CD8-positive, alpha-beta memory T cell (primary cell): ENCODE measurements at regions not wholly inside any gene's neighbourhood (a gene's known extent, or its start where the extent isn't known, plus 50 kb on each side); places are given as distances from the start of the nearest gene placed in this dataset.
"Not testable (repeated sequence)": the region's sequence is repeated elsewhere in the genome, so short reads cannot be mapped to it uniquely, and the experiment has no call there.

Experiments
- CTCF ChIA-PET: fragments of 350-600 bp; sonication (Branson Sonifier 250); formaldehyde crosslinking; loops from one replicate; lab custom pipeline; 2021; ENCODE audit warnings: antibody characterized with exemption; lab: Charles Lee
- POLR2A ChIA-PET: fragments of 350-600 bp; sonication (Branson Sonifier 250); formaldehyde crosslinking; loops from one replicate; lab custom pipeline; 2021; ENCODE audit warnings: antibody characterized with exemption; lab: Charles Lee
- DNase-seq, 5 donors: peaks; one replicate each; pipeline versions ENCODE4 v3.0.0 to v3.0.0-alpha.2; 2020 to 2022; ENCODE audit warnings: mixed read lengths in 1 of 5
- H3K27ac ChIP-seq: one replicate; pipeline ENCODE4 v1.7.0; 2013; ENCODE audit warnings: low read depth, mild to moderate bottlenecking, low read length, moderate library complexity
- H3K27me3 ChIP-seq: 2 replicates; pipeline ENCODE4 v1.7.0; 2013; ENCODE audit warnings: low read length, mild to moderate bottlenecking; ENCODE audit not compliant: insufficient read depth, poor library complexity, severe bottlenecking
- H3K36me3 ChIP-seq: 2 replicates; pipeline ENCODE4 v1.7.0; 2013; ENCODE audit warnings: mild to moderate bottlenecking, low read length, moderate library complexity; ENCODE audit not compliant: insufficient read depth
- H3K4me1 ChIP-seq: 2 replicates; pipeline ENCODE4 v1.7.0; 2013; ENCODE audit warnings: mild to moderate bottlenecking, low read length, moderate library complexity; ENCODE audit not compliant: insufficient read depth
- H3K4me3 ChIP-seq: 2 replicates; pipeline ENCODE4 v1.7.0; 2013; ENCODE audit warnings: mild to moderate bottlenecking, low read length
- H3K9me3 ChIP-seq: 2 replicates; pipeline ENCODE4 v1.7.0; 2013; ENCODE audit warnings: mild to moderate bottlenecking, low read length
- H3K27ac Mint-ChIP-seq, 8 donors: one replicate each; pipeline ENCODE4 v1.8.0; 2020 to 2021; ENCODE audit warnings: mixed read lengths in 8 of 8, mild to moderate bottlenecking in 6 of 8, inconsistent platforms in 3 of 8, moderate library complexity in 3 of 8
- H3K27me3 Mint-ChIP-seq, 2 donors: one replicate each; pipeline ENCODE4 v1.8.0; 2020 to 2021; ENCODE audit warnings: mixed read lengths in 2 of 2, mild to moderate bottlenecking in 1 of 2, moderate library complexity in 1 of 2
- H3K36me3 Mint-ChIP-seq, 3 donors: one replicate each; pipeline ENCODE4 v1.8.0; 2020 to 2021; ENCODE audit warnings: mixed read lengths in 3 of 3, inconsistent platforms in 1 of 3, mild to moderate bottlenecking in 1 of 3
- H3K4me1 Mint-ChIP-seq, 3 donors: one replicate each; pipeline ENCODE4 v1.8.0; 2020 to 2021; ENCODE audit warnings: mixed read lengths in 3 of 3, inconsistent platforms in 1 of 3, mild to moderate bottlenecking in 1 of 3
- H3K4me3 Mint-ChIP-seq, 7 donors: one replicate each; pipeline ENCODE4 v1.8.0; 2020 to 2021; ENCODE audit warnings: mixed read lengths in 7 of 7, mild to moderate bottlenecking in 6 of 7, moderate library complexity in 4 of 7, inconsistent platforms in 2 of 7
- H3K9me3 Mint-ChIP-seq, 5 donors: one replicate each; pipeline ENCODE4 v1.8.0; 2020 to 2022; ENCODE audit warnings: mixed read lengths in 5 of 5, mild to moderate bottlenecking in 3 of 5, moderate library complexity in 2 of 5, inconsistent platforms in 1 of 5

GRCh38 chr13:90640976-90641375, 706.5 kb upstream of the MIR17HG start:
- POLR2A ChIA-PET, result no interaction called here
- CTCF ChIA-PET, result no interaction called here
- no peak overlapping the region for H3K4me3 ChIP-seq
- no peaks in the 10 kb centered on the region for H3K9me3 ChIP-seq
- H3K4me1 Mint-ChIP-seq, result no peaks in the 10 kb centered on the region
- no peaks in the 10 kb centered on the region for H3K36me3 Mint-ChIP-seq
- H3K4me1 ChIP-seq, result no peaks in the 10 kb centered on the region
- no peak overlapping the region for H3K27ac Mint-ChIP-seq
- H3K36me3 ChIP-seq, result no peaks in the 10 kb centered on the region
- DNase-seq, result no peak
- no peak overlapping the region for H3K27ac ChIP-seq
- H3K27me3 ChIP-seq, result no peaks in the 10 kb centered on the region
- peaks cover 4 to 16% (median 12%) of the 10 kb centered on the region in 5 donors for H3K9me3 Mint-ChIP-seq
- H3K4me3 Mint-ChIP-seq, result no peak overlapping the region
- H3K27me3 Mint-ChIP-seq, result no peaks in the 10 kb centered on the region

DNA sequence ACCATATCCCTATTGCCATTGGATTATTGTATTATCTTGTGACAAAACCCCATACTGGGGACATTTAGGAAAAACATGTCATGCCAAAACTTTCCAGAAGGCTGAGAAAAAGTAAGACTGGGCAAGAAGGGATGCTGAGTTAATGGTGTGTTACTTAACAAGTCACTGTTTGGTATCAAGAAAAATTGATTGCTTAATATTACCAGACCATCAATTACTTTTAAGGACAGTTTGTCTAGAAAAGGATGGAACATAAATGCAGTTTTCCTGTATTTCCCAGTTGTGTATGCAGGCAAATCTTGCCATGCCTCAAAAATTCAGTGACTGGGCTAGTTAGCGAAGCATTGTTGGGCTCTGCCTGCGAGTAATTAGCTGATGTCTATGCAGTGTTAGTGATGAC, 705.6 kb upstream of the MIR17HG start:
- POLR2A ChIA-PET, result no interaction called here
- H3K27me3 Mint-ChIP-seq, result no peaks in the 10 kb centered on the region
- Histone ChIP-seq H3K4me3 (no peak overlapping the region), H3K27me3 (no peaks in the 10 kb centered on the region), H3K9me3 (no peaks in the 10 kb centered on the region), H3K4me1 (no peaks in the 10 kb centered on the region), H3K36me3 (no peaks in the 10 kb centered on the region), H3K27ac (no peak overlapping the region)
- peaks cover 9 to 15% (median 11%) of the 10 kb centered on the region in 5 donors for H3K9me3 Mint-ChIP-seq
- no peak overlapping the region for H3K4me3 Mint-ChIP-seq
- DNase-seq, result no peak
- CTCF ChIA-PET, result no interaction called here
- H3K4me1 Mint-ChIP-seq, result no peaks in the 10 kb centered on the region
- H3K27ac Mint-ChIP-seq, result no peak overlapping the region
- no peaks in the 10 kb centered on the region for H3K36me3 Mint-ChIP-seq

DNA sequence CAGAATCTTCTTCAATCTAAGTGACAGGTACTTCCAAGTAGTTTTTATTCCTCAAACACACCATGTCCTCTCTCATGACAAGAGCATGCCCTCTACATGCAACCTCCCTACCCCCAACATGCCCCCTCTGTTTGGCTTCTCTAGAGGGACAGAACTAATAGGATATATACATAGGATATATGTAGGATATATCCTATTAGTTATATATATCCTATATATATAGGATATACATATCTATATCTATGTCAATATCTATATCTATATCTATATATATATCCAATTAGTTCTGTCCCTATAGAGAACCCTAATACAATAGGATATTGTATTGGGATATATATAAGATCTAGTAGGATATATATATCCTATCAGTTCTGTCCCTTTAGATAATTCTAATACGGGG, 701.9 kb upstream of the MIR17HG start:
- no peak overlapping the region for H3K4me3 Mint-ChIP-seq
- CTCF ChIA-PET, result no interaction called here
- Histone ChIP-seq H3K9me3 (no peaks in the 10 kb centered on the region), H3K4me3 (no peak overlapping the region), H3K27ac (no peak overlapping the region), H3K4me1 (no peaks in the 10 kb centered on the region), H3K36me3 (no peaks in the 10 kb centered on the region), H3K27me3 (no peaks in the 10 kb centered on the region)
- peaks cover 7 to 19% (median 13%) of the 10 kb centered on the region in 5 donors for H3K9me3 Mint-ChIP-seq
- H3K27me3 Mint-ChIP-seq, result no peaks in the 10 kb centered on the region
- no peak for DNase-seq
- H3K27ac Mint-ChIP-seq, result no peak overlapping the region
- no peaks in the 10 kb centered on the region for H3K36me3 Mint-ChIP-seq
- no peaks in the 10 kb centered on the region for H3K4me1 Mint-ChIP-seq
- POLR2A ChIA-PET, result no interaction called here

DNA sequence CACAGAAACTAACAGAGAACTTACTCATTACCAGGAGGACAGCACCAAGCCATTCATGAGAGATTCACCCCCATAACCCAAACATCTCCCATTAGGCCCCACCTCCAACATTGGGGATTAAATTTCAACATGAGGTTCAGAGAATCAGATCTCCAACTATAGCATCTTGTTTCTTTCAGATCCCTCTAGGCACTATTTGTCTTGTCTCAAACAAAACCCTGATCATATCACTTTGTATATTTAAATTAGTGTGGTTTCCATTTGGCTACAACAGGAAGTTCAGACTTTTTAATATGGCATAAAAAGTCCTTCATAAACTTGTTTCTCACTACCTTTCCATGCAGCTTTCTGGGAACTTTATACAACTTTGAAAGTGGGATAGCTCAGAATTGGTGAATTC, 699.0 kb upstream of the MIR17HG start:
- Mint-ChIP-seq H3K4me3 (no peak overlapping the region), H3K27me3 (no peaks in the 10 kb centered on the region), H3K4me1 (no peaks in the 10 kb centered on the region), H3K9me3 (peaks cover 6 to 24% (median 23%) of the 10 kb centered on the region in 5 donors), H3K36me3 (peaks cover 0 to 4% (median 0%) of the 10 kb centered on the region in 3 donors), H3K27ac (no peak overlapping the region)
- Histone ChIP-seq H3K4me1 (no peaks in the 10 kb centered on the region), H3K27me3 (no peaks in the 10 kb centered on the region), H3K27ac (no peak overlapping the region), H3K4me3 (no peak overlapping the region), H3K36me3 (no peaks in the 10 kb centered on the region), H3K9me3 (peaks cover 3% of the 10 kb centered on the region)
- ChIA-PET POLR2A (no interaction called here), CTCF (no interaction called here)
- no peak for DNase-seq

DNA sequence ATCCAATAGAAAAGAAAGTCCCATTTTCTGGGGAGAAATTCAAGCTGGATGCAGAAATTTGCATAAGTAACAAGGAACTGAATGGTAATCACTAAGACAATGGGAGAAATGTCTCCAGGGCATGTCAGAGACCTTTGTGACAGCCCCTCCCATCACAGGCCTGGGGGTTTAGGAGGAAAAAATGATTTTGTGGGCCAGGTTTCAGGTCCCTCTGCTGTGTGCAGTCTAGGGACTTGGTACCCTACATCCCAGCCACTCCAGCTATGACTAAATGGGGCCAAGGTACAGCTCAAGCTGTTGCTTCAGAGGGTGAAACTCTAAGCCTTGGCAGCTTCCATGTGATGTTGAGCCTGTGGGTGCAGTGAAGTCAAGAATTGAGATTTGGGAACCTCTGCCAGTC, 695.5 kb upstream of the MIR17HG start:
- POLR2A ChIA-PET, result no interaction called here
- H3K9me3 ChIP-seq, result peaks cover 3% of the 10 kb centered on the region
- no peaks in the 10 kb centered on the region for H3K27me3 Mint-ChIP-seq
- H3K4me3 ChIP-seq, result no peak overlapping the region
- no peaks in the 10 kb centered on the region for H3K4me1 ChIP-seq
- no peaks in the 10 kb centered on the region for H3K27me3 ChIP-seq
- peaks cover 0 to 4% (median 0%) of the 10 kb centered on the region in 3 donors for H3K36me3 Mint-ChIP-seq
- H3K4me3 Mint-ChIP-seq, result no peak overlapping the region
- no peaks in the 10 kb centered on the region for H3K36me3 ChIP-seq
- no peaks in the 10 kb centered on the region for H3K4me1 Mint-ChIP-seq
- no peak for DNase-seq
- peaks cover 6 to 22% (median 19%) of the 10 kb centered on the region in 5 donors for H3K9me3 Mint-ChIP-seq
- H3K27ac ChIP-seq, result no peak overlapping the region
- H3K27ac Mint-ChIP-seq, result no peak overlapping the region
- CTCF ChIA-PET, result no interaction called here

- Mint-ChIP-seq H3K36me3 (peaks cover 0 to 4% (median 0%) of the 10 kb centered on the region in 3 donors), H3K4me1 (no peaks in the 10 kb centered on the region), H3K9me3 (peaks cover 2 to 27% (median 16%) of the 10 kb centered on the region in 5 donors), H3K27me3 (peaks cover 0 to 1% of the 10 kb centered on the region in 2 donors), H3K27ac (no peak overlapping the region), H3K4me3 (no peak overlapping the region)
- H3K27ac ChIP-seq, result no peak overlapping the region
- no peaks in the 10 kb centered on the region for H3K27me3 ChIP-seq
- ChIA-PET POLR2A (no interaction called here), CTCF (no interaction called here)
- no peak for DNase-seq
- no peak overlapping the region for H3K4me3 ChIP-seq
- H3K9me3 ChIP-seq, result peaks cover 3% of the 10 kb centered on the region
- no peaks in the 10 kb centered on the region for H3K36me3 ChIP-seq
- no peaks in the 10 kb centered on the region for H3K4me1 ChIP-seq
Observed at GRCh38 chr13:90654970-90655369, 692.5 kb upstream of the MIR17HG start.

DNA sequence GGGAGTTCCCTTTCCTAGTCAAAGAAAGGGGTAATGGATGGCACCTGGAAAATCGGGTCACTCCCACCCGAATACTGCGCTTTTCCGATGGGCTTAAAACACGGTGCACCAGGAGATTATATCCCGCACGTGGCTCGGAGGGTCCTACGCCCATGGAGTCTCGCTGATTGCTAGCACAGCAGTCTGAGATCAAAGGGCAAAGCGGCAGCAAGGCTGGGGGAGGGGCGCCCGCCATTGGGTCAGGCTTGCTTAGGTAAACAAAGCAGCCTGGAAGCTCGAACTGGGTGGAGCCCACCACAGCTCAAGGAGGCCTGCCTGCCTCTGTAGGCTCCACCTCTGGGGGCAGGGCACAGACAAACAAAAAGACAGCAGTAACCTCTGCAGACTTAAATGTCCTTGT, 683.3 kb upstream of the MIR17HG start:
- H3K9me3 Mint-ChIP-seq, POLR2A ChIA-PET, CTCF ChIA-PET, H3K27me3 ChIP-seq, H3K4me1 ChIP-seq, H3K27ac ChIP-seq, H3K36me3 Mint-ChIP-seq, H3K9me3 ChIP-seq, DNase-seq, H3K4me3 Mint-ChIP-seq, H3K27me3 Mint-ChIP-seq, H3K4me1 Mint-ChIP-seq, H3K36me3 ChIP-seq, H3K27ac Mint-ChIP-seq, H3K4me3 ChIP-seq: not testable (repeated sequence)

DNA sequence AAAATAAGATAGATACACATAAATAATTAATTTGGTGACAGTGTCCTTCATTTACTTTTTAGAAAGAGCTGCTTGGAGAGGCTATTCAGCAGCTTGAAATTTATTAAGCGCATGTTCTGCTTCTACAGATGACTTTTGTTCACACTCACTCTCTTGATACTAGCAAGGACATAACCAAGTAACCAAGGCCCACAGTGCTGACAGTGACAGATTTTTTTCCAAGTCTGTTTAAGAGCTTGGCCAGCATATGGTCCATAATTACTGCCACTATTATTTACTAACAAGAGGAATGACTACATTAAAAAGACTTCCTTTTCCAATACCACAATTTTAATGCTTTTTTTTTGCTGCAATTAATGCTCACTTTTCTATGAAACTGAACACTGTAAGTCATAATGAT, 673.7 kb upstream of the MIR17HG start:
- Mint-ChIP-seq H3K9me3 (peaks cover 5 to 18% (median 6%) of the 10 kb centered on the region in 5 donors), H3K36me3 (no peaks in the 10 kb centered on the region)
- POLR2A ChIA-PET, result no interaction called here

GRCh38 chr13:90675129-90675528, 672.4 kb upstream of the MIR17HG start:
- Histone ChIP-seq H3K36me3 (no peaks in the 10 kb centered on the region), H3K4me1 (no peaks in the 10 kb centered on the region), H3K27me3 (no peaks in the 10 kb centered on the region), H3K27ac (no peak overlapping the region), H3K4me3 (no peak overlapping the region), H3K9me3 (no peaks in the 10 kb centered on the region)
- no peak for DNase-seq
- ChIA-PET POLR2A (no interaction called here), CTCF (no interaction called here)
- Mint-ChIP-seq H3K36me3 (no peaks in the 10 kb centered on the region), H3K4me1 (no peaks in the 10 kb centered on the region), H3K27me3 (no peaks in the 10 kb centered on the region), H3K9me3 (peaks cover 2 to 17% (median 5%) of the 10 kb centered on the region in 5 donors), H3K27ac (no peak overlapping the region), H3K4me3 (no peak overlapping the region)

More for the DNA sequence above, 673.7 kb upstream of the MIR17HG start:
- Histone ChIP-seq H3K4me1 (no peaks in the 10 kb centered on the region), H3K27ac (no peak overlapping the region), H3K27me3 (no peaks in the 10 kb centered on the region), H3K4me3 (no peak overlapping the region), H3K36me3 (no peaks in the 10 kb centered on the region), H3K9me3 (no peaks in the 10 kb centered on the region)
- CTCF ChIA-PET, result no interaction called here
- H3K4me1 Mint-ChIP-seq, result no peaks in the 10 kb centered on the region
- no peak for DNase-seq
- H3K4me3 Mint-ChIP-seq, result no peak overlapping the region
- no peak overlapping the region for H3K27ac Mint-ChIP-seq
- no peaks in the 10 kb centered on the region for H3K27me3 Mint-ChIP-seq
